Kidney (tissue), 13 donors: ENCODE measurements at regions not wholly inside any gene's neighbourhood (a gene's known extent, or its start where the extent isn't known, plus 50 kb on each side); places are given as distances from the start of the nearest gene placed in this dataset.

ENCODE experiments used
- DNase-seq, 5 donors: peaks; one replicate each; pipeline ENCODE4 v3.0.0-alpha.2; 2013 to 2020
- FAIRE-seq: peaks from 2 replicates; lab custom pipeline; 2012; peaks lifted over from hg19 to GRCh38; lab: Jason Lieb, UNC
- H3K27ac ChIP-seq, 2 donors: one replicate each; pipeline ENCODE4 v1.7.0; 2013; ENCODE audit warnings: low read depth in 2 of 2, low read length in 2 of 2, inconsistent platforms in 1 of 2
- H3K27me3 ChIP-seq: one replicate; pipeline ENCODE4 v1.7.1; 2013; ENCODE audit warnings: low read length, inconsistent platforms; ENCODE audit not compliant: control insufficient read depth, insufficient read depth
- H3K36me3 ChIP-seq, 3 donors: one replicate each; pipeline versions ENCODE4 v1.7.0 to v1.7.1; 2013; ENCODE audit warnings: low read length in 3 of 3, control low read depth in 1 of 3, inconsistent platforms in 1 of 3; ENCODE audit not compliant: insufficient read depth in 3 of 3, control insufficient read depth in 2 of 3
- H3K4me1 ChIP-seq, 3 donors: one replicate each; pipeline versions ENCODE4 v1.7.0 to v1.7.1; 2013; ENCODE audit warnings: low read length in 3 of 3, inconsistent platforms in 1 of 3, low read depth in 1 of 3; ENCODE audit not compliant: control insufficient read depth in 2 of 3, insufficient read depth in 2 of 3
- H3K4me3 ChIP-seq, 3 donors: one replicate each; pipeline versions ENCODE4 v1.7.0 to v1.8.1; 2013; ENCODE audit warnings: low read length in 3 of 3, control low read depth in 1 of 3, inconsistent platforms in 1 of 3
- H3K9ac ChIP-seq, 3 donors: one replicate each; pipeline versions ENCODE4 v1.7.0 to v1.7.1; 2013; ENCODE audit warnings: low read length in 3 of 3, control low read depth in 1 of 3, inconsistent platforms in 1 of 3
- H3K9me3 ChIP-seq, 3 donors: one replicate each; pipeline versions ENCODE4 v1.7.0 to v1.7.1; 2013; ENCODE audit warnings: low read length in 3 of 3, control low read depth in 1 of 3, inconsistent platforms in 1 of 3; ENCODE audit not compliant: control insufficient read depth in 2 of 3, insufficient read depth in 1 of 3
- CTCF ChIP-seq: IDR thresholded peaks from 3 replicates; pipeline ENCODE4 v1.5.1; 2012; ENCODE audit warnings: mild to moderate bottlenecking, moderate library complexity, borderline replicate concordance; ENCODE audit not compliant: insufficient read depth; ENCODE audit errors: extremely low read depth
- intact Hi-C: fragments of 100-400 bp; cut with DNase I; formaldehyde crosslinking; loops from one replicate; pipeline ENCODE4 v1.11.1; 2022
- donor health status: control.
- donor health status: control.
- donor health status: control.
- donor health status: control.
- donor health status: control.
- donor health status: DM: yes; HTN: yes; CAD: no.
- donor health status: Normal renal cell carcinoma (clear cell type).

DNA sequence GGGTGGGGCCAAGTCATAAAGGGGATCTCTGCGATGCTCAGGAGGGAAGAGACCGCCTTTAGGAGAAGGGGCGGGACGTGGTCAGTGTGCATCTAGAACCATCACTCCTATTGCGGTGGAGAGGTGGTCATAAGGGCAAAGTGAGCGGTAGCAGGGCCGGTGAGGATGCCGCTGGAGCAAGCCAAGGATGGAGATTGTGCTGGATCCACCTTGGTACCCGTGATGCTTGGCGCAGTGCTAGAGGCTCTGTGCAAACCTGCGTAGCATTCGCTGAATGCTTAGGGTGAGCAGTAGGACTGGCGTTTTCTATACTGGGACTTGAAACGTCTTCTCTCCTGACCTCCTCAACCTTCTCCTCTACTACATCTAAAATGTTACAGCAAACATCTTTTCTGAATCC lies 294.2 kb downstream of the FGF9 start:
- no peaks in the 10 kb centered on the region for H3K36me3 ChIP-seq
- no peaks in the 10 kb centered on the region for H3K4me1 ChIP-seq
- no peak for TF ChIP-seq CTCF
- FAIRE-seq = no peak
- intact Hi-C loops = no loop called here
- H3K9me3 ChIP-seq = peaks cover 0 to 5% (median 0%) of the 10 kb centered on the region in 3 donors
- no peak overlapping the region for H3K9ac ChIP-seq
- H3K4me3 ChIP-seq = no peak overlapping the region
- H3K27ac ChIP-seq = no peak overlapping the region
- no peak for DNase-seq
- no peaks in the 10 kb centered on the region for H3K27me3 ChIP-seq

- H3K27me3 ChIP-seq = no peaks in the 10 kb centered on the region
- H3K4me1 ChIP-seq = no peaks in the 10 kb centered on the region
- no peak for TF ChIP-seq CTCF
- intact Hi-C loops = no loop called here
- no peaks in the 10 kb centered on the region for H3K36me3 ChIP-seq
- H3K9ac ChIP-seq = no peak overlapping the region
- no peak for DNase-seq
- no peak overlapping the region for H3K27ac ChIP-seq
- no peak overlapping the region for H3K4me3 ChIP-seq
- H3K9me3 ChIP-seq = peaks cover 0 to 5% (median 0%) of the 10 kb centered on the region in 3 donors
- FAIRE-seq = no peak
These were observed 295.1 kb downstream of the FGF9 start for GRCh38 chr13:21966014-21966413.

GRCh38 chr13:21967871-21968270 lies 297.0 kb downstream of the FGF9 start:
- H3K27ac ChIP-seq = no peak overlapping the region
- no peaks in the 10 kb centered on the region for H3K36me3 ChIP-seq
- no peaks in the 10 kb centered on the region for H3K9me3 ChIP-seq
- DNase-seq (no peak), FAIRE-seq (no peak)
- H3K4me1 ChIP-seq = peaks cover 0 to 3% (median 0%) of the 10 kb centered on the region in 3 donors
- intact Hi-C loops = no loop called here
- H3K27me3 ChIP-seq = no peaks in the 10 kb centered on the region
- H3K9ac ChIP-seq = no peak overlapping the region
- no peak for TF ChIP-seq CTCF
- H3K4me3 ChIP-seq = no peak overlapping the region

DNA sequence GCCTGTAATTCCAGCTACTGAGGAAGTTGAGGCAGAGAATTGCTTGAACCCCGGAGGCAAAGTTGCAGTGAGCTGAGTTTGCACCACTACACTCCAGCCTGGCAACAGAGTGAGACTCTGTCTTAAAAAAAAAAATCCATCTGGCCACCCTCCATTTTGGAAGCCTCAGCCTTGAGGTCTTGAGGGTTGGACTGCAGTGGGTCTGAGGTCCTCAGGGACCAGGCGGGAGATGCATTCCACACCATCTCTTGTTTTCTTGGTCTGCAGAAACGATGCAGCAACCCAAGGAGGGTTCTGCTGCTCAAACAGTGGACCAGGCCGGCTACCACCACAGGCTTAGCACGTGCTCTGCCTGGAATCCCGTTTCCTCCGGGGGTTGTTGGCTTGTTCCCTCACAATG lies 299.3 kb downstream of the FGF9 start:
- Histone ChIP-seq H3K4me1 (peaks cover 0 to 3% (median 0%) of the 10 kb centered on the region in 3 donors), H3K9me3 (no peaks in the 10 kb centered on the region), H3K36me3 (no peaks in the 10 kb centered on the region), H3K9ac (no peak overlapping the region), H3K27ac (no peak overlapping the region), H3K4me3 (no peak overlapping the region), H3K27me3 (no peaks in the 10 kb centered on the region)
- no peak for FAIRE-seq
- DNase-seq = peak in 1 of 5 donors; percentile 15
- TF ChIP-seq CTCF = no peak
- intact Hi-C loops = no loop called here
